LNCAP (cell line): ENCODE measurements at regions not wholly inside any gene's neighbourhood (a gene's known extent, or its start where the extent isn't known, plus 50 kb on each side); places are given as distances from the start of the nearest gene placed in this dataset.

Source experiments
- CTCF ChIP-seq: fragments of 450-650 bp; IDR thresholded peaks from 2 replicates; pipeline ENCODE4 v1.5.1; 2017; ENCODE audit warnings: mild to moderate bottlenecking

GRCh38 chr18:43982582-43982981 is 698.1 kb upstream of the SETBP1 start:
- TF ChIP-seq CTCF = no peak

- no peak for TF ChIP-seq CTCF
Measured at GRCh38 chr18:43992741-43993140, 687.9 kb upstream of the SETBP1 start.

GRCh38 chr18:43994381-43994780 is 686.3 kb upstream of the SETBP1 start:
- no peak for TF ChIP-seq CTCF

- no peak for TF ChIP-seq CTCF
Measured at GRCh38 chr18:44013871-44014270, 666.8 kb upstream of the SETBP1 start.

GRCh38 chr18:44025421-44025820 is 655.3 kb upstream of the SETBP1 start:
- TF ChIP-seq CTCF = no peak

- TF ChIP-seq CTCF = no peak
Measured at GRCh38 chr18:44028109-44028508, 652.6 kb upstream of the SETBP1 start.

- no peak for TF ChIP-seq CTCF
Measured at GRCh38 chr18:44031063-44031462, 649.6 kb upstream of the SETBP1 start.

- no peak for TF ChIP-seq CTCF
Measured at GRCh38 chr18:44033144-44033701, 647.5 kb upstream of the SETBP1 start.
